Lower leg skin (tissue), 3 donors: ENCODE measurements at regions not wholly inside any gene's neighbourhood (a gene's known extent, or its start where the extent isn't known, plus 50 kb on each side); places are given as distances from the start of the nearest gene placed in this dataset.

Source experiments
- POLR2A ChIP-seq, 2 donors: fragments of 450-650 bp; IDR thresholded peaks; one replicate each; pipeline ENCODE4 v1.6.1; 2016 to 2017; ENCODE audit warnings: antibody characterized with exemption in 2 of 2, mild to moderate bottlenecking in 1 of 2, moderate library complexity in 1 of 2
- TF ChIP-seq, protein P1 (sequence below), 3 donors: fragments of 450-650 bp; IDR thresholded peaks; one replicate each; pipeline ENCODE4 v1.5.1; 2016; ENCODE audit warnings: antibody characterized with exemption in 3 of 3, mild to moderate bottlenecking in 3 of 3, moderate library complexity in 2 of 3

DNA sequence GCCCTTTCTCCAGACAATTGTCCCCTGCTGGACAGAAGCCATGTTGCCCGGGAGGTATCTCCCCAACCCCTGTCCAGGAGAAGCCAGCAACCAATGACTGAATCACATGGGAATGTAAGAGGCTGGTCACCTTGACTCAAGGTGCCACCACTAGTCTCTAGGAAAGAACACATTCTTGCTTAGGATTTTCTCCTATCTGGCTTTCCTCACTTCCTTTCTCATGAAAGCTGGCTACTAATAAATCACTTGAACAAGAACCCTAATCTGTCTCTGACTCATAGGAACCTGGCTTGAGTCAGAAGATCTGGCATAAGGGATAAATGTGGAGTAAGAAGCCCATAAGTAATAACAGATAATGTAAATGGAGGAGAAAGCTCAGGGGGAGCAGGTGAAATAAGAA is 101.4 kb upstream of the C11orf87 start:
- TF ChIP-seq, protein P1, sequence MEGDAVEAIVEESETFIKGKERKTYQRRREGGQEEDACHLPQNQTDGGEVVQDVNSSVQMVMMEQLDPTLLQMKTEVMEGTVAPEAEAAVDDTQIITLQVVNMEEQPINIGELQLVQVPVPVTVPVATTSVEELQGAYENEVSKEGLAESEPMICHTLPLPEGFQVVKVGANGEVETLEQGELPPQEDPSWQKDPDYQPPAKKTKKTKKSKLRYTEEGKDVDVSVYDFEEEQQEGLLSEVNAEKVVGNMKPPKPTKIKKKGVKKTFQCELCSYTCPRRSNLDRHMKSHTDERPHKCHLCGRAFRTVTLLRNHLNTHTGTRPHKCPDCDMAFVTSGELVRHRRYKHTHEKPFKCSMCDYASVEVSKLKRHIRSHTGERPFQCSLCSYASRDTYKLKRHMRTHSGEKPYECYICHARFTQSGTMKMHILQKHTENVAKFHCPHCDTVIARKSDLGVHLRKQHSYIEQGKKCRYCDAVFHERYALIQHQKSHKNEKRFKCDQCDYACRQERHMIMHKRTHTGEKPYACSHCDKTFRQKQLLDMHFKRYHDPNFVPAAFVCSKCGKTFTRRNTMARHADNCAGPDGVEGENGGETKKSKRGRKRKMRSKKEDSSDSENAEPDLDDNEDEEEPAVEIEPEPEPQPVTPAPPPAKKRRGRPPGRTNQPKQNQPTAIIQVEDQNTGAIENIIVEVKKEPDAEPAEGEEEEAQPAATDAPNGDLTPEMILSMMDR (IDR thresholded peaks at IDR 0.05): no peak
- no peak for TF ChIP-seq POLR2A (IDR thresholded peaks at IDR 0.05)
